ENCODE measurements at regions not wholly inside any gene's neighbourhood (a gene's known extent, or its start where the extent isn't known, plus 50 kb on each side); places are given as distances from the start of the nearest gene placed in this dataset.

- TF ChIP-seq CTCF (IDR thresholded peaks at IDR 0.05) (no peak), POLR2A (IDR thresholded peaks at IDR 0.05) (no peak)
Measured at GRCh38 chr10:59000162-59000825, 176.1 kb upstream of the PHYHIPL start.
